ENCODE measurements at regions not wholly inside any gene's neighbourhood (a gene's known extent, or its start where the extent isn't known, plus 50 kb on each side); places are given as distances from the start of the nearest gene placed in this dataset.
"Not testable (repeated sequence)": the region's sequence is repeated elsewhere in the genome, so short reads cannot be mapped to it uniquely, and the experiment has no call there.

GRCh38 chrX:87005885-87006284 lies 511.7 kb upstream of the KLHL4 start:
- no peak overlapping the region for H3K4me3 ChIP-seq

GRCh38 chrX:87006561-87006960 lies 511.0 kb upstream of the KLHL4 start:
- TF ChIP-seq CTCF (IDR thresholded peaks at IDR 0.05) (no peak), POLR2A (IDR thresholded peaks at IDR 0.05) (no peak)
- no peak for ATAC-seq

More at GRCh38 chrX:87005885-87006284, 511.7 kb upstream of the KLHL4 start:
- TF ChIP-seq CTCF (IDR thresholded peaks at IDR 0.05), result no peak
- TF ChIP-seq POLR2A (IDR thresholded peaks at IDR 0.05), result no peak
- H3K4me1 ChIP-seq, result no peaks in the 10 kb centered on the region
- H3K9me3 ChIP-seq, result peaks cover 0 to 10% (median 0%) of the 10 kb centered on the region in 12 donors
- no peak for ATAC-seq
- DNase-seq, result no peak
- intact Hi-C loops (cut with DNase I), result no loop called here
- no peaks in the 10 kb centered on the region for H3K36me3 ChIP-seq
- H3K27ac ChIP-seq, result no peak overlapping the region
- no peaks in the 10 kb centered on the region for H3K27me3 ChIP-seq

GRCh38 chrX:87017210-87017609 lies 500.4 kb upstream of the KLHL4 start:
- no peak overlapping the region for H3K4me3 ChIP-seq
- intact Hi-C loops (cut with DNase I), result no loop called here
- DNase-seq, result no peak
- peaks cover 0 to 5% (median 0%) of the 10 kb centered on the region in 12 donors for H3K9me3 ChIP-seq
- TF ChIP-seq CTCF (IDR thresholded peaks at IDR 0.05) (no peak), POLR2A (IDR thresholded peaks at IDR 0.05) (no peak)
- 79 to 89% (median 85%) methylated on average over 2 of the region's 2 CpGs; no CpG with 5 or more reads in 1 of the 4 donors for WGBS, 4 donors
- H3K27ac ChIP-seq, result no peak overlapping the region
- no peaks in the 10 kb centered on the region for H3K36me3 ChIP-seq
- H3K27me3 ChIP-seq, result no peaks in the 10 kb centered on the region
- ATAC-seq, result no peak
- H3K4me1 ChIP-seq, result no peaks in the 10 kb centered on the region

More at GRCh38 chrX:87006561-87006960, 511.0 kb upstream of the KLHL4 start:
- Histone ChIP-seq H3K9me3 (peaks cover 0 to 10% (median 0%) of the 10 kb centered on the region in 12 donors), H3K27me3 (no peaks in the 10 kb centered on the region), H3K4me1 (no peaks in the 10 kb centered on the region), H3K27ac (no peak overlapping the region), H3K4me3 (no peak overlapping the region), H3K36me3 (no peaks in the 10 kb centered on the region)
- intact Hi-C loops (cut with DNase I), result no loop called here
- DNase-seq, result no peak

- H3K27me3 ChIP-seq; intact Hi-C loops (cut with DNase I); H3K36me3 ChIP-seq; ATAC-seq; H3K27ac ChIP-seq; H3K4me1 ChIP-seq; H3K4me3 ChIP-seq; H3K9me3 ChIP-seq: not testable (repeated sequence)
- peak in 2 of 5 donors; percentile 9 to 40 for DNase-seq
- WGBS, 4 donors, result 92 to 96% (median 93%) methylated on average over 19 to 25 of the region's 25 CpGs
Measured at GRCh38 chrX:87033115-87033514, 484.5 kb upstream of the KLHL4 start.

- no peaks in the 10 kb centered on the region for H3K9me3 ChIP-seq
- intact Hi-C loops (cut with DNase I), result no loop called here
- H3K4me3 ChIP-seq, result no peak overlapping the region
- no peaks in the 10 kb centered on the region for H3K36me3 ChIP-seq
- no peak for ATAC-seq
- DNase-seq, result no peak
- WGBS, 4 donors, result 65 to 79% (median 77%) methylated on average over 4 of the region's 4 CpGs
- no peak for TF ChIP-seq POLR2A (IDR thresholded peaks at IDR 0.05)
- no peak for TF ChIP-seq CTCF (IDR thresholded peaks at IDR 0.05)
- H3K4me1 ChIP-seq, result no peaks in the 10 kb centered on the region
- no peak overlapping the region for H3K27ac ChIP-seq
- H3K27me3 ChIP-seq, result no peaks in the 10 kb centered on the region
Measured at GRCh38 chrX:87045352-87045751, 472.2 kb upstream of the KLHL4 start.

All from heart left ventricle (tissue), 16 donors.